ENCODE measurements at regions not wholly inside any gene's neighbourhood (a gene's known extent, or its start where the extent isn't known, plus 50 kb on each side); places are given as distances from the start of the nearest gene placed in this dataset.
"Not testable (repeated sequence)": the region's sequence is repeated elsewhere in the genome, so short reads cannot be mapped to it uniquely, and the experiment has no call there.

GRCh38 chr9:120306088-120306487 is 273.9 kb downstream of the CDK5RAP2 start:
- H3K27ac ChIP-seq (ENCODE audit: low read depth in 1 of 2, low read length in 2 of 2): no peak overlapping the region
- H3K4me3 ChIP-seq (ENCODE audit: low read depth in 1 of 3, low read length in 3 of 3): no peak overlapping the region
- no peaks in the 10 kb centered on the region for H3K36me3 ChIP-seq (ENCODE audit: control insufficient read depth in 4 of 4, insufficient read depth in 3 of 4, low read depth in 1 of 4, low read length in 3 of 4)
- H3K9me3 ChIP-seq (ENCODE audit: control insufficient read depth in 4 of 4, low read length in 3 of 4): no peaks in the 10 kb centered on the region
- TF ChIP-seq JUND (IDR thresholded peaks at IDR 0.05) (no peak), HNF4G (IDR thresholded peaks at IDR 0.05) (no peak), YY1 (IDR thresholded peaks at IDR 0.05) (no peak), NR2F2 (IDR thresholded peaks at IDR 0.05) (no peak), GABPA (IDR thresholded peaks at IDR 0.05 in 1 of 2, conservative IDR thresholded peaks at IDR 0.05 in 1 of 2) (no peak), TAF1 (conservative IDR thresholded peaks at IDR 0.05) (no peak), SP1 (IDR thresholded peaks at IDR 0.05) (no peak)
- WGBS: 63% methylated on average over 3 of the region's 3 CpGs
- H3K4me1 ChIP-seq (ENCODE audit: control insufficient read depth in 4 of 4, insufficient read depth in 4 of 4, low read length in 3 of 4): no peaks in the 10 kb centered on the region
- DNase-seq (ENCODE audit: low spot score): no peak
- peaks cover 0 to 2% (median 0%) of the 10 kb centered on the region in 4 donors for H3K27me3 ChIP-seq (ENCODE audit: control insufficient read depth in 4 of 4, insufficient read depth in 4 of 4, low read length in 3 of 4)
- H3K9ac ChIP-seq (ENCODE audit: low read depth in 1 of 2, low read length in 2 of 2): no peak overlapping the region

GRCh38 chr9:120304896-120305295 is 275.1 kb downstream of the CDK5RAP2 start:
- not testable (repeated sequence) for H3K27me3 ChIP-seq (ENCODE audit: control insufficient read depth in 4 of 4, insufficient read depth in 4 of 4, low read length in 3 of 4); H3K4me1 ChIP-seq (ENCODE audit: control insufficient read depth in 4 of 4, insufficient read depth in 4 of 4, low read length in 3 of 4); H3K27ac ChIP-seq (ENCODE audit: low read depth in 1 of 2, low read length in 2 of 2); DNase-seq (ENCODE audit: low spot score); H3K36me3 ChIP-seq (ENCODE audit: control insufficient read depth in 4 of 4, insufficient read depth in 3 of 4, low read depth in 1 of 4, low read length in 3 of 4); H3K9me3 ChIP-seq (ENCODE audit: control insufficient read depth in 4 of 4, low read length in 3 of 4); H3K4me3 ChIP-seq (ENCODE audit: low read depth in 1 of 3, low read length in 3 of 3); H3K9ac ChIP-seq (ENCODE audit: low read depth in 1 of 2, low read length in 2 of 2)
- 96% methylated on average over 27 of the region's 28 CpGs for WGBS

GRCh38 chr9:120303519-120303918 is 276.4 kb downstream of the CDK5RAP2 start:
- H3K4me1 ChIP-seq (ENCODE audit: control insufficient read depth in 4 of 4, insufficient read depth in 4 of 4, low read length in 3 of 4): no peaks in the 10 kb centered on the region
- H3K9ac ChIP-seq (ENCODE audit: low read depth in 1 of 2, low read length in 2 of 2): no peak overlapping the region
- peaks cover 0 to 2% (median 0%) of the 10 kb centered on the region in 4 donors for H3K27me3 ChIP-seq (ENCODE audit: control insufficient read depth in 4 of 4, insufficient read depth in 4 of 4, low read length in 3 of 4)
- no peak for DNase-seq (ENCODE audit: low spot score)
- no peak overlapping the region for H3K4me3 ChIP-seq (ENCODE audit: low read depth in 1 of 3, low read length in 3 of 3)
- 86% methylated on average over 4 of the region's 4 CpGs for WGBS
- H3K27ac ChIP-seq (ENCODE audit: low read depth in 1 of 2, low read length in 2 of 2): no peak overlapping the region
- no peaks in the 10 kb centered on the region for H3K9me3 ChIP-seq (ENCODE audit: control insufficient read depth in 4 of 4, low read length in 3 of 4)
- H3K36me3 ChIP-seq (ENCODE audit: control insufficient read depth in 4 of 4, insufficient read depth in 3 of 4, low read depth in 1 of 4, low read length in 3 of 4): no peaks in the 10 kb centered on the region
- TF ChIP-seq FOXA1 (IDR thresholded peaks at IDR 0.05): no peak

GRCh38 chr9:120299785-120300184 is 280.2 kb downstream of the CDK5RAP2 start:
- TF ChIP-seq CTCF (IDR thresholded peaks at IDR 0.05; ENCODE audit: low read depth, low read length, missing input control): no peak
- no peak for TF ChIP-seq MAX (IDR thresholded peaks at IDR 0.05)
- TF ChIP-seq EGR1 (IDR thresholded peaks at IDR 0.05; ENCODE audit: low read depth in 2 of 2): no peak
- TF ChIP-seq FOXA2 (IDR thresholded peaks at IDR 0.05): no peak
- no peak for TF ChIP-seq HNF4G (IDR thresholded peaks at IDR 0.05)
- TF ChIP-seq REST (IDR thresholded peaks at IDR 0.05): no peak
- no peak for TF ChIP-seq ATF3 (IDR thresholded peaks at IDR 0.05)
- no peak for TF ChIP-seq YY1 (IDR thresholded peaks at IDR 0.05)
- H3K4me3 ChIP-seq (ENCODE audit: low read depth in 1 of 3, low read length in 3 of 3): no peak overlapping the region
- no peaks in the 10 kb centered on the region for H3K9me3 ChIP-seq (ENCODE audit: control insufficient read depth in 4 of 4, low read length in 3 of 4)
- no peak overlapping the region for H3K9ac ChIP-seq (ENCODE audit: low read depth in 1 of 2, low read length in 2 of 2)
- no peaks in the 10 kb centered on the region for H3K27me3 ChIP-seq (ENCODE audit: control insufficient read depth in 4 of 4, insufficient read depth in 4 of 4, low read length in 3 of 4)
- WGBS: 72% methylated on average over 6 of the region's 6 CpGs
- no peak for DNase-seq (ENCODE audit: low spot score)
- H3K36me3 ChIP-seq (ENCODE audit: control insufficient read depth in 4 of 4, insufficient read depth in 3 of 4, low read depth in 1 of 4, low read length in 3 of 4): no peaks in the 10 kb centered on the region
- no peaks in the 10 kb centered on the region for H3K4me1 ChIP-seq (ENCODE audit: control insufficient read depth in 4 of 4, insufficient read depth in 4 of 4, low read length in 3 of 4)
- no peak overlapping the region for H3K27ac ChIP-seq (ENCODE audit: low read depth in 1 of 2, low read length in 2 of 2)

All from liver (tissue), 8 donors.